ENCODE measurements at regions not wholly inside any gene's neighbourhood (a gene's known extent, or its start where the extent isn't known, plus 50 kb on each side); places are given as distances from the start of the nearest gene placed in this dataset.
"Not testable (repeated sequence)": the region's sequence is repeated elsewhere in the genome, so short reads cannot be mapped to it uniquely, and the experiment has no call there.

- no peak overlapping the region for H3K4me3 ChIP-seq (ENCODE audit: low read depth, low read length)
- no peak for TF ChIP-seq CTCF (IDR thresholded peaks at IDR 0.05; ENCODE audit: insufficient read depth, low read depth, low read length)
- no peak for DNase-seq (ENCODE audit: low read depth)
These were observed 69.6 kb upstream of the TMED7 start for GRCh38 chr5:115695310-115695880.

- not testable (repeated sequence) for DNase-seq (ENCODE audit: low read depth); H3K4me3 ChIP-seq (ENCODE audit: low read depth, low read length)
These were observed 66.0 kb upstream of the TMED7 start for GRCh38 chr5:115691814-115692213.

- no peak overlapping the region for H3K4me3 ChIP-seq (ENCODE audit: low read depth, low read length)
- TF ChIP-seq CTCF (IDR thresholded peaks at IDR 0.05; ENCODE audit: insufficient read depth, low read depth, low read length) = no peak
- DNase-seq (ENCODE audit: low read depth) = no peak
These were observed 60.9 kb upstream of the TMED7 start for GRCh38 chr5:115686738-115687074.

- H3K4me3 ChIP-seq (ENCODE audit: low read depth, low read length) = no peak overlapping the region
- DNase-seq (ENCODE audit: low read depth) = peak; percentile 15
- TF ChIP-seq CTCF (IDR thresholded peaks at IDR 0.05; ENCODE audit: insufficient read depth, low read depth, low read length) = no peak
These were observed 60.4 kb upstream of the TMED7 start for GRCh38 chr5:115686051-115686737.

GRCh38 chr5:115685490-115685889 lies 59.7 kb upstream of the TMED7 start:
- no peak overlapping the region for H3K4me3 ChIP-seq (ENCODE audit: low read depth, low read length)
- no peak for DNase-seq (ENCODE audit: low read depth)
- no peak for TF ChIP-seq CTCF (IDR thresholded peaks at IDR 0.05; ENCODE audit: insufficient read depth, low read depth, low read length)

GRCh38 chr5:115684513-115685037 lies 58.7 kb upstream of the TMED7 start:
- DNase-seq (ENCODE audit: low read depth) = no peak
- no peak overlapping the region for H3K4me3 ChIP-seq (ENCODE audit: low read depth, low read length)
- TF ChIP-seq CTCF (IDR thresholded peaks at IDR 0.05; ENCODE audit: insufficient read depth, low read depth, low read length) = no peak

GRCh38 chr5:115683081-115683480 lies 57.2 kb upstream of the TMED7 start:
- no peak overlapping the region for H3K4me3 ChIP-seq (ENCODE audit: low read depth, low read length)
- no peak for TF ChIP-seq CTCF (IDR thresholded peaks at IDR 0.05; ENCODE audit: insufficient read depth, low read depth, low read length)
- no peak for DNase-seq (ENCODE audit: low read depth)

Data from fibroblast of villous mesenchyme (primary cell).